ENCODE measurements at regions not wholly inside any gene's neighbourhood (a gene's known extent, or its start where the extent isn't known, plus 50 kb on each side); places are given as distances from the start of the nearest gene placed in this dataset.

- no peak for DNase-seq
Measured at GRCh38 chr10:128419466-128420019, 293.3 kb upstream of the MKI67 start.

- DNase-seq: no peak
Measured at GRCh38 chr10:128420623-128421022, 294.4 kb upstream of the MKI67 start.

GRCh38 chr10:128421371-128422160 is 295.3 kb upstream of the MKI67 start:
- no peak for DNase-seq

- DNase-seq: no peak
Measured at GRCh38 chr10:128422190-128422589, 296.0 kb upstream of the MKI67 start.

GRCh38 chr10:128422999-128423398 is 296.8 kb upstream of the MKI67 start:
- no peak for DNase-seq

- DNase-seq: no peak
Measured at GRCh38 chr10:128429321-128429720, 303.1 kb upstream of the MKI67 start.

GRCh38 chr10:128429835-128430513 is 303.8 kb upstream of the MKI67 start:
- no peak for DNase-seq

- no peak for DNase-seq
Measured at GRCh38 chr10:128431083-128431482, 304.9 kb upstream of the MKI67 start.

GRCh38 chr10:128431506-128431905 is 305.3 kb upstream of the MKI67 start:
- DNase-seq: no peak

- no peak for DNase-seq
Measured at GRCh38 chr10:128432011-128432410, 305.8 kb upstream of the MKI67 start.

GRCh38 chr10:128432423-128432822 is 306.2 kb upstream of the MKI67 start:
- DNase-seq: no peak

- no peak for DNase-seq
Measured at GRCh38 chr10:128435811-128436210, 309.6 kb upstream of the MKI67 start.

GRCh38 chr10:128437786-128438345 is 311.6 kb upstream of the MKI67 start:
- no peak for DNase-seq

- DNase-seq: no peak
Measured at GRCh38 chr10:128438417-128439063, 312.3 kb upstream of the MKI67 start.

- DNase-seq: no peak
Measured at GRCh38 chr10:128440513-128441160, 314.4 kb upstream of the MKI67 start.

GRCh38 chr10:128443925-128444518 is 317.8 kb upstream of the MKI67 start:
- no peak for DNase-seq

GRCh38 chr10:128448796-128449195 is 322.6 kb upstream of the MKI67 start:
- DNase-seq: no peak

GRCh38 chr10:128451879-128452278 is 325.7 kb upstream of the MKI67 start:
- no peak for DNase-seq

GRCh38 chr10:128456271-128456670 is 330.0 kb upstream of the MKI67 start:
- no peak for DNase-seq

GRCh38 chr10:128457136-128457535 is 330.9 kb upstream of the MKI67 start:
- no peak for DNase-seq

GRCh38 chr10:128461991-128462390 is 335.8 kb upstream of the MKI67 start:
- DNase-seq: no peak

Measured in anterior cingulate cortex (tissue), 58 donors.